ENCODE measurements at regions not wholly inside any gene's neighbourhood (a gene's known extent, or its start where the extent isn't known, plus 50 kb on each side); places are given as distances from the start of the nearest gene placed in this dataset.
"Not testable (repeated sequence)": the region's sequence is repeated elsewhere in the genome, so short reads cannot be mapped to it uniquely, and the experiment has no call there.

- peak; percentile 81 for DNase-seq
These were observed 196.7 kb downstream of the MTERF1 start for GRCh38 chr7:91683823-91684222.

GRCh38 chr7:91685544-91685943, 195.0 kb downstream of the MTERF1 start:
- DNase-seq, result no peak

- DNase-seq, result no peak
These were observed 189.9 kb downstream of the MTERF1 start for GRCh38 chr7:91690541-91691070.

GRCh38 chr7:91691865-91692264, 188.6 kb downstream of the MTERF1 start:
- DNase-seq, result no peak

GRCh38 chr7:91692800-91693199, 187.7 kb downstream of the MTERF1 start:
- DNase-seq, result no peak

GRCh38 chr7:91694351-91694841, 186.1 kb downstream of the MTERF1 start:
- no peak for DNase-seq

GRCh38 chr7:91710881-91711280, 169.6 kb downstream of the MTERF1 start:
- DNase-seq, result no peak

- no peak for DNase-seq
These were observed 166.8 kb downstream of the MTERF1 start for GRCh38 chr7:91713669-91714068.

- no peak for DNase-seq
These were observed 162.6 kb downstream of the MTERF1 start for GRCh38 chr7:91717681-91718470.

- no peak for DNase-seq
These were observed 161.5 kb downstream of the MTERF1 start for GRCh38 chr7:91719008-91719407.

- DNase-seq, result no peak
These were observed 160.1 kb downstream of the MTERF1 start for GRCh38 chr7:91720260-91720937.

GRCh38 chr7:91722831-91723230, 157.7 kb downstream of the MTERF1 start:
- no peak for DNase-seq

- not testable (repeated sequence) for DNase-seq
These were observed 151.5 kb downstream of the MTERF1 start for GRCh38 chr7:91729046-91729445.

GRCh38 chr7:91731976-91732375, 148.5 kb downstream of the MTERF1 start:
- DNase-seq, result no peak

- no peak for DNase-seq
These were observed 131.1 kb downstream of the MTERF1 start for GRCh38 chr7:91749418-91749817.

GRCh38 chr7:91750091-91750490, 130.4 kb downstream of the MTERF1 start:
- DNase-seq, result no peak

GRCh38 chr7:91752102-91752501, 128.4 kb downstream of the MTERF1 start:
- no peak for DNase-seq

GRCh38 chr7:91754280-91754679, 126.2 kb downstream of the MTERF1 start:
- DNase-seq, result not testable (repeated sequence)

GRCh38 chr7:91755121-91755520, 125.4 kb downstream of the MTERF1 start:
- not testable (repeated sequence) for DNase-seq

GRCh38 chr7:91759205-91759863, 121.2 kb downstream of the MTERF1 start:
- peak; percentile 7 to 26 for DNase-seq

GRCh38 chr7:91767820-91768219, 112.7 kb downstream of the MTERF1 start:
- no peak for DNase-seq

- no peak for DNase-seq
These were observed 109.1 kb downstream of the MTERF1 start for GRCh38 chr7:91771394-91771793.
